Adrenal gland (tissue), 9 donors: ENCODE measurements at regions not wholly inside any gene's neighbourhood (a gene's known extent, or its start where the extent isn't known, plus 50 kb on each side); places are given as distances from the start of the nearest gene placed in this dataset.

Experiments
- DNase-seq, 7 donors: peaks; one replicate each; pipeline ENCODE4 v3.0.0-alpha.2; 2019 to 2020
- H3K27ac ChIP-seq, 5 donors: fragments of 200-600 bp; sonication (generic) in 4 of 5; 1 replicate in 3 of 5; 2 replicates in 2 of 5; pipeline versions ENCODE4 v1.5.1 to v1.8.0; 2016 to 2020; ENCODE audit warnings: mild to moderate bottlenecking in 1 of 5
- H3K27me3 ChIP-seq: fragments of 200-600 bp; 2 replicates; pipeline ENCODE4 v1.8.0; 2021
- H3K36me3 ChIP-seq, 2 donors: fragments of 200-600 bp; replicated peaks in 1 of 2; 1 replicate in 1 of 2; 2 replicates in 1 of 2; pipeline versions ENCODE4 v1.5.1 to v1.8.0; 2018 to 2022
- H3K4me1 ChIP-seq, 2 donors: fragments of 200-600 bp; replicated peaks in 1 of 2; 1 replicate in 1 of 2; 2 replicates in 1 of 2; pipeline versions ENCODE4 v1.5.1 to v1.8.0; 2018 to 2021
- H3K4me3 ChIP-seq, 4 donors: fragments of 200-600 bp; sonication (generic) in 3 of 4; one replicate each; pipeline ENCODE4 v1.5.1; 2016 to 2018
- H3K9me3 ChIP-seq, 3 donors: fragments of 200-600 bp; sonication (generic) in 1 of 3; replicated peaks in 1 of 3; 1 replicate in 2 of 3; 2 replicates in 1 of 3; pipeline versions ENCODE4 v1.5.1 to v1.8.0; 2016 to 2021
- POLR2A ChIP-seq, 2 donors: fragments of 450-650 bp; IDR thresholded peaks; one replicate each; pipeline ENCODE4 v1.6.1; 2017; ENCODE audit warnings: antibody characterized with exemption in 2 of 2, mild to moderate bottlenecking in 2 of 2, moderate library complexity in 1 of 2
- WGBS, 4 donors: extraction: QIAGEN DNeasy Blood & Tissue Kit in 2 of 4; methylation state at CpG; one replicate each; pipeline versions ENCODE4 v1.1.5 to v1.1.7; 2013 to 2017; 5-methylcytosine and 5-hydroxymethylcytosine counted together
- intact Hi-C, 2 donors: fragments of 100-400 bp; cut with DNase I; formaldehyde crosslinking; loops; one replicate each; pipeline versions ENCODE4 v1.14.1 to v1.15.0; 2022 to 2023
- TF ChIP-seq, protein P1 (sequence below), 6 experiments: fragments of 450-650 bp in 4 of 6; fragments of 200-600 bp in 2 of 6; sonication (generic) in 1 of 6; IDR thresholded peaks; 1 replicate in 5 of 6; 2 replicates in 1 of 6; pipeline versions ENCODE4 v1.5.1 to v1.8.0; 2016 to 2021; ENCODE audit warnings: antibody characterized with exemption in 6 of 6, mild to moderate bottlenecking in 2 of 6, moderate library complexity in 1 of 6
- donor health status: healthy with polysubstance abuse.
- donor health status: Bipolar disorder and iron deficiency.
- donor health status: DM: yes; HTN: yes; CAD: no.
- donor health status: DM: no; HTN: no; CAD: no.
- donor health status: DM: no; HTN: no; CAD: no.

DNA sequence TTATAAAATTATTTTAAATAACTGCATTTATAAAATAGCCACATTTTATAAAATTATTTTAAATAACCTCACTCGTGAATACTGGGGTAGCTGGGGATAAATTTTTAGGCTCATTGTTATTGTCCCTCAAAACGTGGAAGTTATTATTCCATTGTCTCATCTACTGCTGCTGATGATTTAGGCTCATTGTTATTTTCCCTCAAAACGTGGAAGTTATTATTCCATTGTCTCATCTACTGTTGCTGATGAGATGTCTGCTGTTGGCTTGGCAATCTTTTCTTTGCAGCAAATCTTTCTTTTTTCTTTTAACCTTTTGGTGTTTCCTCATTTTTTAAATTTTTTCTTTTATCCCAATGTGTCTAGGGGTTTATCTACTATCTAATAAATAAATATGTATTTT, 182.6 kb upstream of the PZP start:
- no peak for DNase-seq
- Histone ChIP-seq H3K27ac (no peak overlapping the region), H3K36me3 (no peaks in the 10 kb centered on the region), H3K27me3 (no peaks in the 10 kb centered on the region), H3K9me3 (no peaks in the 10 kb centered on the region), H3K4me3 (no peak overlapping the region), H3K4me1 (no peaks in the 10 kb centered on the region)
- 45 to 56% (median 49%) methylated on average over 3 of the region's 3 CpGs for WGBS, 4 donors
- intact Hi-C loops: no loop called here
- TF ChIP-seq, protein P1, sequence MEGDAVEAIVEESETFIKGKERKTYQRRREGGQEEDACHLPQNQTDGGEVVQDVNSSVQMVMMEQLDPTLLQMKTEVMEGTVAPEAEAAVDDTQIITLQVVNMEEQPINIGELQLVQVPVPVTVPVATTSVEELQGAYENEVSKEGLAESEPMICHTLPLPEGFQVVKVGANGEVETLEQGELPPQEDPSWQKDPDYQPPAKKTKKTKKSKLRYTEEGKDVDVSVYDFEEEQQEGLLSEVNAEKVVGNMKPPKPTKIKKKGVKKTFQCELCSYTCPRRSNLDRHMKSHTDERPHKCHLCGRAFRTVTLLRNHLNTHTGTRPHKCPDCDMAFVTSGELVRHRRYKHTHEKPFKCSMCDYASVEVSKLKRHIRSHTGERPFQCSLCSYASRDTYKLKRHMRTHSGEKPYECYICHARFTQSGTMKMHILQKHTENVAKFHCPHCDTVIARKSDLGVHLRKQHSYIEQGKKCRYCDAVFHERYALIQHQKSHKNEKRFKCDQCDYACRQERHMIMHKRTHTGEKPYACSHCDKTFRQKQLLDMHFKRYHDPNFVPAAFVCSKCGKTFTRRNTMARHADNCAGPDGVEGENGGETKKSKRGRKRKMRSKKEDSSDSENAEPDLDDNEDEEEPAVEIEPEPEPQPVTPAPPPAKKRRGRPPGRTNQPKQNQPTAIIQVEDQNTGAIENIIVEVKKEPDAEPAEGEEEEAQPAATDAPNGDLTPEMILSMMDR (IDR thresholded peaks at IDR 0.05): no peak
- TF ChIP-seq POLR2A (IDR thresholded peaks at IDR 0.05): no peak

DNA sequence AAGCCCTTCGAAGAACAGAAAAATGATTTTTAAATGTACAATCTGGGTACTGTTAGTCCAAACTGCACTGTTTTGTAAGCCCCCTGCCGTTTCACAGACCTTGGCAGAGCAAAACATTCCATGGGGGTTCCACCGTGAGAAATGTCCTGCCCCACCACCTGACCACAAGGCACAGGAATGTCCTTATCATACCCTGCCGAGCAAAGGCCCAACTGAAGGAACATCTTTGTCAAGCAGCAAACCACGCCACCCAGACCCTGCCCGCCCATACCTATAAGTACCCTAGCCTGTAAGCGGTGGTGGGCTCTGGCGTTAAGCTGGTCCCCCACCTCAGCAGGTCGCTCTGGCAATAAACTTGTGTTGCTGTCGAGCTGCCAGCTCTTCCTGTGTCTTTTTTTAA, 181.6 kb upstream of the PZP start:
- Histone ChIP-seq H3K27ac (no peak overlapping the region), H3K4me1 (no peaks in the 10 kb centered on the region), H3K27me3 (no peaks in the 10 kb centered on the region), H3K36me3 (no peaks in the 10 kb centered on the region), H3K9me3 (no peaks in the 10 kb centered on the region), H3K4me3 (no peak overlapping the region)
- WGBS, 4 donors: 76 to 85% (median 83%) methylated on average over 10 of the region's 10 CpGs
- TF ChIP-seq POLR2A (IDR thresholded peaks at IDR 0.05): no peak
- TF ChIP-seq, protein P1 (IDR thresholded peaks at IDR 0.05): no peak
- no peak for DNase-seq
- intact Hi-C loops: no loop called here

DNA sequence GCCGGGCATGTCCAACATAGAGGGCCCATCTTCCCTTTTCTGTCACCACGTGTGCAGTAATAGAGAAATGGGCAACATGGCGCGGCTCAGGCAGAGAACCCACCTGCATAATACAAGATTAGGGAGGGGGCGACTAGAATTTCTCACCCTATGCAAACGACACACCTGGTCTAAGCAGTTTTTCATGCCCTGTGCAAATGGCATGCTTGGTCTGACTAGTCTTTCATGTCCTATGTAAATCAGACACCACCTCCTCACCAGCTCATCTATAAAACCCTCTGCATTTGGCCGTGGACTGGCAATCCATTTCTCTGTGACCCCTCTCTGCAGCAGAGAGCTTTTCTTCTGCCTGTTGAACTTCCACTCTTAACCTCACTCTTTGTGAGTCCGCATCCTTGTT, 180.2 kb upstream of the PZP start:
- H3K27ac ChIP-seq: no peak overlapping the region
- no peaks in the 10 kb centered on the region for H3K4me1 ChIP-seq
- WGBS, 4 donors: 78 to 83% (median 80%) methylated on average over 8 of the region's 8 CpGs
- no peaks in the 10 kb centered on the region for H3K9me3 ChIP-seq
- no peaks in the 10 kb centered on the region for H3K27me3 ChIP-seq
- no peak for DNase-seq
- no peaks in the 10 kb centered on the region for H3K36me3 ChIP-seq
- intact Hi-C loops: no loop called here
- no peak for TF ChIP-seq POLR2A (IDR thresholded peaks at IDR 0.05)
- TF ChIP-seq, protein P1 (IDR thresholded peaks at IDR 0.05): no peak
- H3K4me3 ChIP-seq: no peak overlapping the region

DNA sequence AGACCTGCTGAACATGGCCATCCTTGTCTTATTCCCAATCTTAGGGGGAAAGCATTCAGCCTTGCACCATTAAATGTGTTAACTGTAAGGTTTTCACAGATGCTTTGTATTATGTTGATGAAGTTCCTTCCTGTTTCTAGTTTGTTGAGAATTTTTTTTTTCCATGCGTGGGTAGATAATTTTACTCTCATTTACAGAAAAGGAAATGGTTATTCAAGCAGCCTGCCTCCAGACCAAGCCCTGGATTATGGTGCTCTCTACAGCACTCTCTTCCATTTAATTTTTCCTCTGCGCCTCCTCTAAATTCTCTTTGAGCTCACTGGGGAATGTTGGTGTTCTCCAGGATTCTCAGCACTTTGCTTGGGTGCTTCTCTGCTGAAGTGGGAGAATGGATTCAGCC, 179.3 kb upstream of the PZP start:
- TF ChIP-seq, protein P1 (IDR thresholded peaks at IDR 0.05): no peak
- no peak for TF ChIP-seq POLR2A (IDR thresholded peaks at IDR 0.05)
- Histone ChIP-seq H3K27me3 (no peaks in the 10 kb centered on the region), H3K4me1 (no peaks in the 10 kb centered on the region), H3K27ac (no peak overlapping the region), H3K36me3 (no peaks in the 10 kb centered on the region), H3K9me3 (no peaks in the 10 kb centered on the region), H3K4me3 (no peak overlapping the region)
- DNase-seq: no peak
- 60 to 76% (median 67%) methylated on average over 2 of the region's 2 CpGs for WGBS, 4 donors
- intact Hi-C loops: no loop called here
